Karpas-422 (cell line): ENCODE measurements at regions not wholly inside any gene's neighbourhood (a gene's known extent, or its start where the extent isn't known, plus 50 kb on each side); places are given as distances from the start of the nearest gene placed in this dataset.

Source experiments
- DNase-seq: peaks from one replicate; pipeline ENCODE4 v3.0.0-alpha.2; 2015
- H2AFZ ChIP-seq: fragments of 200-600 bp; sonication (generic); 2 replicates; pipeline ENCODE4 v1.6.1; 2014; ENCODE audit warnings: antibody characterized with exemption, low read length, mixed read lengths
- H3K27ac ChIP-seq: fragments of 200-600 bp; sonication (generic); 2 replicates; pipeline ENCODE4 v1.5.1; 2014; ENCODE audit warnings: mild to moderate bottlenecking, low read length, moderate library complexity
- H3K27me3 ChIP-seq: fragments of 200-600 bp; sonication (generic); 2 replicates; pipeline ENCODE4 v1.6.1; 2014; ENCODE audit warnings: low read length, mixed read lengths
- H3K36me3 ChIP-seq: fragments of 200-600 bp; sonication (generic); 2 replicates; pipeline ENCODE4 v1.6.1; 2014; ENCODE audit warnings: low read length, mixed read lengths; ENCODE audit not compliant: insufficient read depth
- H3K4me1 ChIP-seq: fragments of 200-600 bp; sonication (generic); 2 replicates; pipeline ENCODE4 v1.6.1; 2014; ENCODE audit warnings: mild to moderate bottlenecking, low read length, mixed read lengths
- H3K4me2 ChIP-seq: fragments of 200-600 bp; sonication (generic); 2 replicates; pipeline ENCODE4 v1.6.1; 2014; ENCODE audit warnings: low read length, low read depth, mild to moderate bottlenecking; ENCODE audit not compliant: poor library complexity, severe bottlenecking
- H3K4me3 ChIP-seq: fragments of 200-600 bp; sonication (generic); 2 replicates; pipeline ENCODE4 v1.5.1; 2014; ENCODE audit warnings: mild to moderate bottlenecking, antibody characterized with exemption, low read length, mixed read lengths
- H3K79me2 ChIP-seq: fragments of 200-600 bp; sonication (generic); 2 replicates; pipeline ENCODE4 v1.6.1; 2014; ENCODE audit warnings: mild to moderate bottlenecking, low read length, mixed read lengths
- H3K9ac ChIP-seq: fragments of 200-600 bp; sonication (generic); 2 replicates; pipeline ENCODE4 v1.6.0; 2014; ENCODE audit warnings: low read length
- H3K9me2 ChIP-seq: fragments of 200-600 bp; sonication (generic), shearing (Covaris generic); replicated peaks from 2 replicates; pipeline ENCODE4 v1.6.0; 2014; ENCODE audit warnings: mild to moderate bottlenecking, low read length, moderate library complexity; ENCODE audit not compliant: insufficient read depth
- H3K9me3 ChIP-seq: fragments of 300-700, 200-600 bp; sonication (generic); 2 replicates; pipeline ENCODE4 v1.6.1; 2014; ENCODE audit warnings: low read length, mixed read lengths
- H4K20me1 ChIP-seq: fragments of 200-600 bp; sonication (generic); 2 replicates; pipeline ENCODE4 v1.6.1; 2014; ENCODE audit warnings: mild to moderate bottlenecking, antibody characterized with exemption, low read length, low read depth; ENCODE audit not compliant: insufficient read depth

DNA sequence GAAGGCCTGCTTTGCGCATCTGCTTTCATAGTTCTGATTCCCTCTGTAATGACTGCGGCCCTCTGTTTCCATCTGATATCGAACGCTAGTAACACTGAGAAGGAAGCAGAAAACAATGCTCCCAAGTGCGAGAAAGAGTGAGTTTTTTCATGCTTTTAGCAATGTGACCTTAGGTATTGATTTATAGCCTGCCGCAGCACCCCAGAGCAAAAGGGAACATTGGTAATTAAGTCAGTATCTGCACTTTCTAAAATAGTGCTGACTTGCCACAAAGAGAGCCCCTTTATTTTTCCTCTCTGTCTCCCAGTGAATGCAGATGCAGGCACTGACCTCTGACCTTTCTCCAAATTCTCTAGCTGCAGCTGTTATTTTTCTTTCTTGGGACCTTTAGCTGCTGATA, 129.8 kb downstream of the HDGFL1 start:
- DNase-seq: no peak

DNA sequence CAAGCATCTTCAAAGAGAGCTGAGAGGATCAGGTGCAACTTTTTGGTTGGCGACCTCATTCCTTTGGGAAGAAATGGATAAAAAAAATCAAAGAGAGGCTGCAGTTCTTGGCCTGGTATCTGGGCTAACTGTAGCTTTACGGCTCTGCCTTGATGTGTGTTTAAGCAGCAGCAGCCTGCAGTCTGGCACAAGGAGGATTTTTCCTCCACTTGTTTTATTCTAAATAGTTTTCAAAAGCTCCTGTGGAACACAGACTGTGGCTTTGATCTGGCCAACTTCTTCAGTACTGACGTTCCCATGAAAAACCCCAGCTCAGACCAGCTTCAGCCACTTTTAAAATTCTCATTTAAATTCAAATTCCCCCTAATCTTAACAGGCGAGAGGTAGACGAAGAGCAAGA, 137.3 kb downstream of the HDGFL1 start:
- H3K9me2 ChIP-seq: no peaks in the 10 kb centered on the region; the same call in 1 of the 2 replicates
- no peaks in the 10 kb centered on the region for H3K79me2 ChIP-seq
- no peak for DNase-seq
- 0 out of 2 replicates have a peak, but pooled peaks cover 2% of the 10 kb centered on the region for H3K9me3 ChIP-seq
- H2AFZ ChIP-seq: no peak overlapping the region
- no peaks in the 10 kb centered on the region for H3K4me1 ChIP-seq
- H3K4me3 ChIP-seq: no peak overlapping the region
- no peaks in the 10 kb centered on the region for H3K36me3 ChIP-seq
- H3K27ac ChIP-seq: no peak overlapping the region
- no peaks in the 10 kb centered on the region for H4K20me1 ChIP-seq
- no peaks in the 10 kb centered on the region for H3K27me3 ChIP-seq
- no peak overlapping the region for H3K4me2 ChIP-seq
- no peak overlapping the region for H3K9ac ChIP-seq

More for the DNA sequence above, 129.8 kb downstream of the HDGFL1 start:
- H3K27ac ChIP-seq: no peak overlapping the region
- no peak overlapping the region for H3K4me3 ChIP-seq
- no peak overlapping the region; the same call in 1 of the 2 replicates for H2AFZ ChIP-seq
- no peaks in the 10 kb centered on the region for H3K4me1 ChIP-seq
- no peak overlapping the region for H3K9ac ChIP-seq
- no peaks in the 10 kb centered on the region for H3K79me2 ChIP-seq
- H4K20me1 ChIP-seq: no peaks in the 10 kb centered on the region
- no peaks in the 10 kb centered on the region for H3K36me3 ChIP-seq
- no peak overlapping the region for H3K4me2 ChIP-seq
- no peaks in the 10 kb centered on the region for H3K9me2 ChIP-seq
- 0 out of 2 replicates have a peak, but pooled peaks cover 4% of the 10 kb centered on the region for H3K9me3 ChIP-seq
- H3K27me3 ChIP-seq: no peaks in the 10 kb centered on the region

DNA sequence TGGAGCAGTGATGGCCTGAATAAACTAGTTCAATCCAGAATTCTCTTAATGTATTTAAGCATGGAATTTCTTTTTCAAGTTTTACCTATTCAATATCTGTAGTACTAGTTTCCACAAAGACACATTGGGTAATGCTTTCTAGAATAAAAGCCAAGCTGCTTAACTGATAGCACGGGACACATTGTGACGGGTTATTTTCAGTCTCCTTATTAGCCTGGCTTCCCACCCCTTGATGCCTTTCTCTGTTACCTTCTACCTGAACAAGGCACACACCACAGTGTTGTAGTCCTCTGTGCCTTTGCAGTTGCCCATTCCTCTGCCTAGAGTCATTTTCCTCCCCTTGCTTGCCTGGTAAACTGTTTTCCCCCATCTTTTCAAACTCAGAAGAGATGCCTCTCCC, 139.1 kb downstream of the HDGFL1 start:
- H3K4me1 ChIP-seq: no peaks in the 10 kb centered on the region
- no peak for DNase-seq
- no peak overlapping the region for H3K4me3 ChIP-seq
- H2AFZ ChIP-seq: no peak overlapping the region
- no peaks in the 10 kb centered on the region for H3K27me3 ChIP-seq
- no peaks in the 10 kb centered on the region for H3K9me3 ChIP-seq
- H3K9ac ChIP-seq: no peak overlapping the region
- no peak overlapping the region for H3K4me2 ChIP-seq
- no peaks in the 10 kb centered on the region; the same call in 1 of the 2 replicates for H3K9me2 ChIP-seq
- H3K79me2 ChIP-seq: no peaks in the 10 kb centered on the region
- no peak overlapping the region for H3K27ac ChIP-seq
- no peaks in the 10 kb centered on the region for H4K20me1 ChIP-seq
- no peaks in the 10 kb centered on the region for H3K36me3 ChIP-seq

DNA sequence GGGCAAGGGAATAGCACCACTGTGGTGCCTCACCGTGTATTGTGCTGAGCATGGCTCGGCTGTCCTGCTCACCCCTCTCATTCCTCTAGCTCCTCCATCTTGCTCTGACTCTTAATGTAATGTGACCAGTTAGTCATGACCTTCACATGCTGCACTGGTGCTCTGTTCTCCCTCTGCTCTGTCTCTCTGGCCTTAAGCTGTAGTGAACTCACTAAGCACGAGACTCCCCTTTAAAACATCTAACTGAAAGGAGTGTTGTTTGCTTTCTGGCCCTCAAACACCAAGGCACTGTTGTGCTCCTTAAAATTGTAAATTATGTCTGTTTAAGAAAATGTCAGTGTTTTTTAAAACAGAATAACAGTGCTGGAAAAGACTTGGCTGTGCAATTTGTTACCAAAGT, 140.4 kb downstream of the HDGFL1 start:
- Histone ChIP-seq H3K27ac (no peak overlapping the region), H3K9me3 (no peaks in the 10 kb centered on the region), H4K20me1 (no peaks in the 10 kb centered on the region), H3K4me3 (no peak overlapping the region), H3K4me2 (no peak overlapping the region), H3K9ac (no peak overlapping the region), H3K9me2 (no peaks in the 10 kb centered on the region; the same call in 1 of the 2 replicates), H3K4me1 (no peaks in the 10 kb centered on the region), H3K36me3 (no peaks in the 10 kb centered on the region), H2AFZ (no peak overlapping the region), H3K27me3 (no peaks in the 10 kb centered on the region), H3K79me2 (no peaks in the 10 kb centered on the region)
- no peak for DNase-seq

DNA sequence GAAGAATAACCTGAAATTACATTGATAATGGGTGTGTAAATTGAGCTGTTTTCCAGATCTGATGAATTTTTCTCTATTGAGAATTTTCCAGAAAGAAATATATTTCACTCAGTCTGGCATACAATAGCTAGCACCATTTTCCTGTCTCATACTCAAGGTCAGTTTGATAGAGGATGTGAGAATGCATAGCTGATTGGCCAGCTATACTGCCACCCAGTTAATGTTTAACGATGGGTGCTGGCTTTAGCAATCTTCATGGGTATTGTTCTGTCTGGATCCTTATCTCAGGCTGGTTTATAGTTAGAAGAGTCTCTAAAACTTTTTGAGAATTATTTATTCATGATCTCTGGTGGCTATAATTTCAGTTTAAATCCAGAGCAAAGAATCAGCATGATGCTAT, 147.4 kb downstream of the HDGFL1 start:
- no peaks in the 10 kb centered on the region; the same call in 1 of the 2 replicates for H3K9me2 ChIP-seq
- H3K9me3 ChIP-seq: no peaks in the 10 kb centered on the region; the same call in 1 of the 2 replicates
- no peaks in the 10 kb centered on the region for H4K20me1 ChIP-seq
- no peak overlapping the region for H2AFZ ChIP-seq
- H3K79me2 ChIP-seq: no peaks in the 10 kb centered on the region
- H3K36me3 ChIP-seq: no peaks in the 10 kb centered on the region
- H3K27ac ChIP-seq: no peak overlapping the region
- H3K4me1 ChIP-seq: no peaks in the 10 kb centered on the region
- H3K9ac ChIP-seq: no peak overlapping the region
- no peak overlapping the region for H3K4me2 ChIP-seq
- no peaks in the 10 kb centered on the region for H3K27me3 ChIP-seq
- DNase-seq: no peak
- H3K4me3 ChIP-seq: no peak overlapping the region

DNA sequence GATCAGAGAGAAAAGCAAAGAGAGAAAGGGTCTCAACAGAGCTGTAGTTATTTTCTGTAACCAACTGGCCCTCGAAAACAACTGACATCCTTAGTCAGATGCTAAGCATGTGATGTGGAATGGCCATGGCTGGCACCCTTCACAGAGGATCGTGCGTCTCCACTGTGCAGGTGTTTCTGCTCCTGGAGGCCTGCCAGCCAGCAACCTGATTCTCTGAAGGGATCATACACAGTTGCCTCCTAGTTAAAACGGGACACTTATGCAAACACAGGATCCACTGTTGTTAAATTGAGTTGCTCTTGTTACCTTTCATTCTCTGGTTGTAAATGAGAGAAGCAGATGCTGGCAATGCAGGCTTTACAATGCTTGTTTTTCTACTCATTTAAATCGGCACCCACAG, 148.5 kb downstream of the HDGFL1 start:
- no peak for DNase-seq
- Histone ChIP-seq H3K9me3 (no peaks in the 10 kb centered on the region; the same call in 1 of the 2 replicates), H2AFZ (no peak overlapping the region), H3K4me2 (no peak overlapping the region), H4K20me1 (no peaks in the 10 kb centered on the region), H3K27me3 (no peaks in the 10 kb centered on the region), H3K36me3 (no peaks in the 10 kb centered on the region), H3K4me1 (no peaks in the 10 kb centered on the region), H3K9ac (no peak overlapping the region), H3K9me2 (no peaks in the 10 kb centered on the region; the same call in 1 of the 2 replicates), H3K4me3 (no peak overlapping the region), H3K79me2 (no peaks in the 10 kb centered on the region), H3K27ac (no peak overlapping the region)

DNA sequence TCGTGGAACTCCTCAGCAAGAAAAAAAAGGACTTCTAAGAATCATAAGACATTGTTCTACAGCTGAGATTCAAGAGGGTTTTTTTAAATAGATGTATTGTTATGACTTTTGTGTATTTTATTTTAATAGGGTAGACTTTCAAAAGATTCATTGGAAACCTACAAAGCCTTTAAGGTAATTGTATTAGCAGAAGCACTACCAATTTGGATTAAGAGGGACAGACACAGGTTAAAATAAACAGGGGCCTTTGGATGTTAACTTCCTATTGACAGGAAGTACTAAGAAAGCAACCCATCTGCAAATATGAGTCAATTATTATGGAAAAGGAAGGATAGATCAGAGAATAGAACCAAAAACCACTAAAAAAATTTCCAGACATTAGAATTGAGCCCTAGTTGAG, 153.5 kb downstream of the HDGFL1 start:
- no peak overlapping the region for H3K4me2 ChIP-seq
- H4K20me1 ChIP-seq: no peaks in the 10 kb centered on the region
- H3K9me2 ChIP-seq: no peaks in the 10 kb centered on the region
- H3K4me3 ChIP-seq: no peak overlapping the region
- H3K9ac ChIP-seq: no peak overlapping the region
- no peaks in the 10 kb centered on the region for H3K79me2 ChIP-seq
- no peak for DNase-seq
- H2AFZ ChIP-seq: no peak overlapping the region
- H3K4me1 ChIP-seq: no peaks in the 10 kb centered on the region
- H3K27me3 ChIP-seq: no peaks in the 10 kb centered on the region
- H3K27ac ChIP-seq: no peak overlapping the region
- H3K9me3 ChIP-seq: no peaks in the 10 kb centered on the region; the same call in 1 of the 2 replicates
- no peaks in the 10 kb centered on the region for H3K36me3 ChIP-seq

DNA sequence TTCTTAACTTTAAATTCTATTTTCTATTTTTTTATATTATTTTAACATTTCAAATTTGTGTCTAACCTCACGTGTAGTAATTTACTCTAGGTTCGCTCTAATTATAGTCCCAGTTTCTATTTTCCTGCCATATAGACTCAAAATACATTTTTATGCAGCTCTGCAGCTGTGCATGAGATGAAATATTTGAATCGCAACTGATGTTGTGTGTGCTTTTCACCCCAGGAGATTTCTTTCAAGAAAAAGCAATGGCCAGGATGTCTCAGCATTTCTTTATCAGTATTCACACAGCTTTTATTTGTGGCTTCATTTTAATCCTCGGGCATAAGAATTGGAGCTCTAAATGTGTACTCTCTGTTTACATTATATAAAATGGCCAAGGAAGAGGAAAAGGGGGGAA, 157.6 kb downstream of the HDGFL1 start:
- no peak overlapping the region for H3K27ac ChIP-seq
- H3K36me3 ChIP-seq: no peaks in the 10 kb centered on the region
- H3K9me2 ChIP-seq: no peaks in the 10 kb centered on the region
- no peaks in the 10 kb centered on the region for H3K4me1 ChIP-seq
- H3K27me3 ChIP-seq: no peaks in the 10 kb centered on the region
- DNase-seq: no peak
- H4K20me1 ChIP-seq: no peaks in the 10 kb centered on the region
- no peak overlapping the region for H3K9ac ChIP-seq
- no peak overlapping the region for H3K4me3 ChIP-seq
- H3K79me2 ChIP-seq: no peaks in the 10 kb centered on the region
- no peak overlapping the region for H2AFZ ChIP-seq
- no peak overlapping the region for H3K4me2 ChIP-seq
- no peaks in the 10 kb centered on the region; the same call in 1 of the 2 replicates for H3K9me3 ChIP-seq

DNA sequence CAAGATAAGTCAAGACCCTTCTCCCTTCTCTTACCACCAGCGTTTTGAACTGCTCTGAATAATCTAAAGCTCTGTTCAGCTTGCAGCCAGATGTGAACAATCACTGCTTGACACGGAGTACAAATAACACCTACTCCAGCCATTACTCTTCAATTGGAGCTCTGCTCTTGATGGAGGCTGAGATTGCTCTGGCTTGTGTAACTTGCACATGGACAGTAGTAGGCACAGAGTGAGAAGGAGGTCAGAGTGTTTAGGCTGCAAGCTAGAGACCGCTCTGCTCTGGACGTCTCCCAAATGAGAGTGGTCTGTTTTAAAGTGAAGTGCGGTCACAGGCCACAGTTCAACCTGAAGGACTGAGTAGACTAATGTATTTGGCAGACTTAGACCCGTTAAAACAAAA, 158.3 kb downstream of the HDGFL1 start:
- H3K27me3 ChIP-seq: no peaks in the 10 kb centered on the region

More for the DNA sequence above, 158.3 kb downstream of the HDGFL1 start:
- Histone ChIP-seq H2AFZ (no peak overlapping the region), H3K79me2 (no peaks in the 10 kb centered on the region), H3K9ac (no peak overlapping the region), H3K27ac (no peak overlapping the region), H3K4me3 (no peak overlapping the region), H3K36me3 (no peaks in the 10 kb centered on the region), H3K4me1 (no peaks in the 10 kb centered on the region), H3K9me3 (no peaks in the 10 kb centered on the region; the same call in 1 of the 2 replicates), H3K9me2 (no peaks in the 10 kb centered on the region), H3K4me2 (no peak overlapping the region), H4K20me1 (no peaks in the 10 kb centered on the region)
- no peak for DNase-seq
